Stimulated activated CD8-positive, alpha-beta memory T cell treated with anti-CD3 and anti-CD28 coated beads, Interleukin-7, amount 100 ng/mL, for 48 hours (primary cell): ENCODE measurements at regions not wholly inside any gene's neighbourhood (a gene's known extent, or its start where the extent isn't known, plus 50 kb on each side); places are given as distances from the start of the nearest gene placed in this dataset.

ENCODE experiments used
- DNase-seq, 2 donors: peaks; one replicate each; pipeline ENCODE4 v3.0.0-alpha.2; 2020; ENCODE audit warnings: low read depth in 1 of 2; ENCODE audit errors: extremely low read depth in 1 of 2

DNA sequence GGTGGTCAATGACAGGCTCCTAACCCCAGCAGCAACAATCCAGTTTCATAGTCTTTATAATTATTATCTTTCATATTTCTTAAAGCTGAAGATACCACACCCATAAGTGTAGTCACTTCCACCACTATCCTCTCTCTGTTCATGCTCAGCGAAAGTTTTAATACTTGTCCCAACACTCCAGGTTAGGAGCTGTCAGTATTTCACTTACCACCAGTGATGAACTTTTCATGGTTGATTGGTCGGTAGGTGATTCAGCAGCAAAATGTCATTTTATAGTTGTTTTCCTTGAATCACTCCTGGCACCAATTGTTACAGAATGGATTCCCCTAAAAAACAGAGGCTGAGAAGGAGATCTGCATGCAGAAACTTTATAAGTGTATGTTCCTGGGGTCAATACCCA is 324.9 kb downstream of the CCDC85A start:
- no peak for DNase-seq

GRCh38 chr2:56510610-56511009 is 326.8 kb downstream of the CCDC85A start:
- no peak for DNase-seq

DNA sequence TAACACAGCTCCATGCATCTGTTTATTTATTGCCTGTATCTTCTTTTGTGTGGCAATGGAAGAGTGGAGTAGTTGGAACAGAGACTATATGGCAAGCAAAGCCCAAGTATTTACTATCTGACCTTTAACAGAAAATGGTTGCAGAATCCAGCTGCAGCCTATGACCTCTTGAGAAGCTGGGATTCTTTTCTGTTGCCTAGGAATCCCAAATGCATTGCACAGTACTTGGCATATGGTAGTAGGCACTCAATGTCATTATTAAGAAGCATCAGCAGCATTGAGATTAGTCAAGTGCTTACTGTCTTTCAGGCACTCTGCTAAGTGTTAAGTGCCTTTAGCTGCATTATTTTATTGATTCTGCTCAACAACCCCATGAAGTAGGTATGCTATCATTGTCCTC is 331.6 kb downstream of the CCDC85A start:
- DNase-seq, result no peak

GRCh38 chr2:56519806-56520205 is 336.0 kb downstream of the CCDC85A start:
- no peak for DNase-seq

GRCh38 chr2:56522605-56523089 is 338.9 kb downstream of the CCDC85A start:
- DNase-seq, result no peak

- DNase-seq, result no peak
Observed at GRCh38 chr2:56523816-56524215, 340.0 kb downstream of the CCDC85A start.

GRCh38 chr2:56531668-56532420 is 348.1 kb downstream of the CCDC85A start:
- no peak for DNase-seq

- DNase-seq, result no peak
Observed at GRCh38 chr2:56534321-56534720, 350.5 kb downstream of the CCDC85A start.

GRCh38 chr2:56537756-56538155 is 354.0 kb downstream of the CCDC85A start:
- DNase-seq, result no peak

DNA sequence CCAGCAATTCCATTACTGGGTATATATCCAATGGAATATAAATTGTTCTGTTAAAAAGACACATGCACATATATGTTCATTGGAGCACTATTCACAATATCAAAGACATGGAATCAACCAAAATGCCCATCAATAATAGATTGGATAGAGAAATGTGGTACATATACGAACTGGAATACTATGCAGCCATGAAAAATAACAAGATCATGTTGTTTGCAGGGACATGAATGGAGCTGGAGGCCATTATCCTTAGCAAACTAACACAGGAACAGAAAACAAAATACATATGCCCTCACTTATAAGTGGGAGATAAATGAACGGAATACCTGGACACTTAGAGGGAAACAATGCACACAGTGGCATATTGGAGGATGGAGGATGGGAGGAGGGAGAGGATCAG is 355.8 kb downstream of the CCDC85A start:
- no peak for DNase-seq

- DNase-seq, result no peak
Observed at GRCh38 chr2:56540467-56540866, 356.7 kb downstream of the CCDC85A start.

DNA sequence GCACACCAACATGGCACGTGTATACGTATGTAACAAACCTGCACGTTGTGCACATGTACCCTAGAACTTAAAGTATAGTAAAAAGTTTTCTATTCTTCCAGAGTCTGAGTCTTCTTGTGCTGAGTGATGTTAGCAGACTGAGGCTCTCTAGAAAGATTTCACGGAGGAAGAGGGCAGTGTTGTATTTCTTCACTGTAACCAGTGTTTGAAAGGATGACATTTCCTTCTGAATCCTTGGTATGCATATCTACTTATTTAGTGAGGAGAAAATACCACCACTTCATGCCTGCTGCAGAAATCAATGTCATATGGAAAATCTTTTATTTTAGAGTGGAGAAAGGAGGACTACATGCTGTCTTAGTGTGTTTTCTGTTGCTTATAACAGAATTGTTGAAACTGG is 357.1 kb downstream of the CCDC85A start:
- no peak for DNase-seq

GRCh38 chr2:56542213-56542612 is 358.4 kb downstream of the CCDC85A start:
- DNase-seq, result no peak

- DNase-seq, result no peak
Observed at GRCh38 chr2:56565143-56565542, 381.4 kb downstream of the CCDC85A start.

DNA sequence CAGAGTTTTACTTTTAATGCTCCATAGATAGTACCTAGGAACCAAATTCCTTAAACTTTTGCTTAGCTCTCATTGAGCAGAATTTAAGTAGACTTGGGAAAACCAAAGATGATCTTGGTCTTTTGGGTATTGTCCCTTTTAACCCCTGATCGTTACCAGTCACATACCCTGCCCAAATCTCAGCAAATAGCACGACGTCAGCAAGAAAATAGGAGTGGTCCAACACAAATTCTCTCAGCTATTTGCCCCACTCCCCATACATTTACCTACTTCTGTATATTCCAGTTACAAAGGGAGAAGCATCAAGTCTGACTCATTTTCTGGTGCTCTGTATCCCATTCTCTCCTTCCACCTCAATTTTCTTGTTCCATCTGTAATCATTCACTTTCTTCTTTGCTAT is 387.3 kb downstream of the CCDC85A start:
- DNase-seq, result no peak

- DNase-seq, result no peak
Observed at GRCh38 chr2:56576001-56576400, 392.2 kb downstream of the CCDC85A start.

DNA sequence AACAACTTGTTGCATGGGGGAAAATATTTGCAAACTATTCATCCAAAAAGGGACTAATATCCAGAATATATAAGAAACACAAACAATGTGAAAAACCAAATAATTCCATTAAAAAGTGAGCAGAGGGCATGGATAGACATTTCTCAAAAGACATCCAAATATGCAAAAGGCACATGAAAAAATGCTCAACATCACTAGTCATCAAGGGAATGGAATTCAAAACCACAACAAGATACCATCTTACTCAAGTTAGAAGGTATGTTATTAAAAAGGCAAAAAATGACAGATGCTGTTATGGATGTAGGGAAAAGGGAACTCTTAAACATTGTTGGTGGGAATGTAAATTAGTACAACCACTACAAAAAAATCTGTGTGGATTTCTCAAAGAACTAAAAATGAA is 396.5 kb downstream of the CCDC85A start:
- DNase-seq, result no peak

DNA sequence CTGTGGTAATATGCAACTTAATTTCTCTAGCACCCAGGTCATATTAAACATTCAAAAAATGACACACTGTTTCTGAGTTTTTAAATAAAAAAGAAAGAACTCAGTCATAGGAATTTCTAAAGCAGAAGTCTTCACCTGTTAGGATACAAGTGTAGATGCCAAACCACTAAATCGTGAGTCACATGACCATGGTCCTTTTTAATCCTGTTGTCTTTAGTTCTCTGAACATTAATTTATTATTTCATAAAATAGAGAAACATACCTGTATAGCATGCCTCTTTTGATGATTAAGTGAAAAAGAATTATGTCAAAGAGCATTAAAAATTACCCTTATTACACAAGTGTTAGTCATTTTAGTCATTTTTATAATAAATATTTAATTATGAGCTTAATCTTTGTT is 398.8 kb downstream of the CCDC85A start:
- no peak for DNase-seq

DNA sequence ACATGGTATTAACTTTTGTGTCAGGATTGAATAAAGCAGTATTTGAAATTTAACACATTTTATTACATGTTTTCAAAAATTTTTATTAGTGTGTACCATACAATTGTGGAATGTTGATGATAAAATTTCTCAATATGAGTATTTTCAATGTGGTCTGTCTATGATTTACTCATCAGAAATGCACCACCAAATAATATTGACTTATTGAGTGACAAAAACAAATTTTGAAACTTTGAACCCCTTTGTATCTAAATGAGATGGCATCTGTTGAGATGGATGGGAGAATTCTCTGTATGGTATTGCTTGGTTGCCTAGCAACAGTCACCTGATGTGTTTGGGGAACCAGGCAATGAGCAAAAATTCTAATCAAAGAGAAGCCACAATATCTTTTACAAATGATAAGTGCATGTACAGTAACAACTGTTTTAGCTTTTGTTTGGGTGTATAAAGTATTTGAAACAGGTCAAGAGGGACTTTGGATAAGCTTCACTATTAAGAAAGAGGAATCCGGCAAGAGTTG is 400.1 kb downstream of the CCDC85A start:
- DNase-seq, result no peak

DNA sequence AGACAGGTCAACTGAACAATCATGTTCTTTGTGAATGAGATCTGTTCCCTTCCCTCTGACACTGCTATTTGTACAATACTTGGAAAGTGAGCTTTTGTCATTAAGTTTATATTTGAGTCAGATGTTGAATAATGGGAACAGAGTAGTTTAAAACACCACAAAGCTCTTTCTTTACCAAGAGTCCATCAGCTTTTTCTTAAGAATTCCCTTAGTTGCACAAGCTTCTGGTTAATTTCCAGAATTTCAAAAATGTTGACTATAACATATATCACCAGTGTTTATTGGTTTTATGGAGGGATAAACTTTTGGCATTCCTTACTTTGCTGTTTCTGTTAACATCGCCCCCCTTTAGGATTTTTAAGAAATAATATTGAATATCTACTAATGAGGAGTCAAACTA is 403.7 kb downstream of the CCDC85A start:
- no peak for DNase-seq

DNA sequence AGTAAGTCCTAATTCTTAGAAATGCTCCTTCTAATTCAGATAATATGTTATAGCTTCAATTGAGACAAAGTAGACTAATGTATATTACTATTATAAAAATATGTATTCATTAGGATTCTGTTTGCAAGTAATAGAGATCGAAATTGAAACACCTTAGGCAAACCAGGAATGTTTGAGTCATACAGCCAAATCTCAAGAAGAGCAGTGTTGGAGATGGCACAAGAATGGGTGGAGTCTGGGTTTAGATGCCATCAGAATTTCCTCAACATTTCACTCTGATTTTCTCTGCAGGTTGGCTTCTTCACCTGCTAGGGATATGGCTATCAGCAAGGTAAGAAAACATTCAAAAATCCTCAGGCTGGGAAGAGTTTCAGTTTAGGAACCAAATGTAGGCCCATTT is 405.4 kb downstream of the CCDC85A start:
- DNase-seq, result no peak

DNA sequence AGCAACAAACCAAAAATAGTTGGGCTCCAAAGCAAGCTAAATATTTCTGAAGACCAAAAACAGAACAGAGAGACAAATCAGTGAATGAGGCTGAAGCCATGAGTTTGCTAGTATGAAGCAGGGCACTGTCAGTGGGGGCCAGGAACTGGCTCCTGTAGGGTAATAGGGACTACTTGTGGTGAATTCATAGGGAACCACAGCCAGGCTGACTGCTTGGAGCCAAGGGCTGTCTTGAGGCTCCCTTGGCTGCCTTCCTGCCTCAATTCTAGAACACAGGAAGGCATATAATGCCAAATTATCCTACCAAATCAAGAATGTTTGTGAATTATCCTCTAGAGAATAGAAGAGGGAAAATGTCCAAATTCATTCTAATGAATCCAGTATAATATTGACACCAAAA is 406.0 kb downstream of the CCDC85A start:
- no peak for DNase-seq

GRCh38 chr2:56590611-56591010 is 406.8 kb downstream of the CCDC85A start:
- DNase-seq, result no peak
